SU-DHL-6 (cell line): ENCODE measurements at regions not wholly inside any gene's neighbourhood (a gene's known extent, or its start where the extent isn't known, plus 50 kb on each side); places are given as distances from the start of the nearest gene placed in this dataset.
"Not testable (repeated sequence)": the region's sequence is repeated elsewhere in the genome, so short reads cannot be mapped to it uniquely, and the experiment has no call there.

Experiments
- H2AFZ ChIP-seq: fragments of 200-600 bp; sonication (generic); 2 replicates; pipeline ENCODE4 v1.6.1; 2014; ENCODE audit warnings: low read depth, mild to moderate bottlenecking, moderate library complexity, mixed read lengths, antibody characterized with exemption, low read length; ENCODE audit not compliant: severe bottlenecking
- H3F3A ChIP-seq: fragments of 200-600 bp; shearing (Covaris generic); 2 replicates; pipeline ENCODE4 v1.6.0; 2016; ENCODE audit warnings: antibody characterized with exemption, mild to moderate bottlenecking; ENCODE audit not compliant: insufficient read depth
- H3K27ac ChIP-seq: fragments of 200-600 bp; sonication (generic); 2 replicates; pipeline ENCODE4 v1.5.1; 2016; ENCODE audit warnings: low read depth, mild to moderate bottlenecking, low read length, moderate library complexity, mixed read lengths
- H3K27me3 ChIP-seq: fragments of 200-600 bp; sonication (generic), shearing (Covaris generic); 2 replicates; pipeline ENCODE4 v1.6.0; 2014; ENCODE audit warnings: mild to moderate bottlenecking, low read length
- H3K36me3 ChIP-seq: fragments of 200-600 bp; sonication (generic); 2 replicates; pipeline ENCODE4 v1.6.1; 2014; ENCODE audit warnings: mild to moderate bottlenecking, low read length, mixed read lengths
- H3K4me2 ChIP-seq: fragments of 300-600, 200-600 bp; shearing (Covaris generic), sonication (generic); 2 replicates; pipeline ENCODE4 v1.6.0; 2014; ENCODE audit warnings: low read length, low read depth, mild to moderate bottlenecking; ENCODE audit not compliant: poor library complexity, severe bottlenecking
- H3K4me3 ChIP-seq: fragments of 200-600 bp; sonication (generic); 2 replicates; pipeline ENCODE4 v1.5.1; 2014; ENCODE audit warnings: antibody characterized with exemption, low read length, mild to moderate bottlenecking, mixed read lengths; ENCODE audit not compliant: insufficient read depth, poor library complexity, severe bottlenecking
- H3K79me2 ChIP-seq: fragments of 200-600 bp; sonication (generic); 2 replicates; pipeline ENCODE4 v1.6.1; 2014; ENCODE audit warnings: mild to moderate bottlenecking, low read length, moderate library complexity; ENCODE audit not compliant: insufficient read depth
- H3K9ac ChIP-seq: fragments of 200-600 bp; sonication (generic); 2 replicates; pipeline ENCODE4 v1.7.0; 2014; ENCODE audit warnings: mild to moderate bottlenecking, low read length
- H3K9me2 ChIP-seq: fragments of 200-600 bp; sonication (generic); replicated peaks from 2 replicates; pipeline ENCODE4 v1.6.1; 2014; ENCODE audit warnings: low read length; ENCODE audit not compliant: insufficient read depth
- H3K9me3 ChIP-seq: fragments of 200-600 bp; sonication (generic); 2 replicates; pipeline ENCODE4 v1.6.1; 2014; ENCODE audit warnings: low read length, mixed read lengths; ENCODE audit not compliant: insufficient read depth
- H4K20me1 ChIP-seq: fragments of 200-600 bp; sonication (generic); 2 replicates; pipeline ENCODE4 v1.6.1; 2014; ENCODE audit warnings: low read depth, mild to moderate bottlenecking, antibody characterized with exemption, low read length, moderate library complexity, mixed read lengths
- EZH2phosphoT487 ChIP-seq: fragments of 200-600 bp; sonication (generic), shearing (Covaris generic); conservative IDR thresholded peaks from 2 replicates; pipeline ENCODE4 v1.6.1; 2018; ENCODE audit warnings: mild to moderate bottlenecking, antibody characterized with exemption, low read length, moderate library complexity, mixed read lengths
- TF ChIP-seq, protein P1 (sequence below): fragments of 200-600 bp; sonication (generic); IDR thresholded peaks from one replicate; pipeline ENCODE4 v1.5.1; 2017; ENCODE audit warnings: antibody characterized with exemption, mild to moderate bottlenecking, low read length, moderate library complexity; ENCODE audit not compliant: insufficient read depth, poor library complexity, severe bottlenecking

- H4K20me1 ChIP-seq, result no peaks in the 10 kb centered on the region
- no peaks in the 10 kb centered on the region for H3K9me3 ChIP-seq
- H3K36me3 ChIP-seq, result no peaks in the 10 kb centered on the region
- H3K27me3 ChIP-seq, result no peaks in the 10 kb centered on the region
- no peaks in the 10 kb centered on the region for H3F3A ChIP-seq
- H2AFZ ChIP-seq, result no peak overlapping the region
- TF ChIP-seq EZH2phosphoT487, result no peak
- TF ChIP-seq, protein P1, sequence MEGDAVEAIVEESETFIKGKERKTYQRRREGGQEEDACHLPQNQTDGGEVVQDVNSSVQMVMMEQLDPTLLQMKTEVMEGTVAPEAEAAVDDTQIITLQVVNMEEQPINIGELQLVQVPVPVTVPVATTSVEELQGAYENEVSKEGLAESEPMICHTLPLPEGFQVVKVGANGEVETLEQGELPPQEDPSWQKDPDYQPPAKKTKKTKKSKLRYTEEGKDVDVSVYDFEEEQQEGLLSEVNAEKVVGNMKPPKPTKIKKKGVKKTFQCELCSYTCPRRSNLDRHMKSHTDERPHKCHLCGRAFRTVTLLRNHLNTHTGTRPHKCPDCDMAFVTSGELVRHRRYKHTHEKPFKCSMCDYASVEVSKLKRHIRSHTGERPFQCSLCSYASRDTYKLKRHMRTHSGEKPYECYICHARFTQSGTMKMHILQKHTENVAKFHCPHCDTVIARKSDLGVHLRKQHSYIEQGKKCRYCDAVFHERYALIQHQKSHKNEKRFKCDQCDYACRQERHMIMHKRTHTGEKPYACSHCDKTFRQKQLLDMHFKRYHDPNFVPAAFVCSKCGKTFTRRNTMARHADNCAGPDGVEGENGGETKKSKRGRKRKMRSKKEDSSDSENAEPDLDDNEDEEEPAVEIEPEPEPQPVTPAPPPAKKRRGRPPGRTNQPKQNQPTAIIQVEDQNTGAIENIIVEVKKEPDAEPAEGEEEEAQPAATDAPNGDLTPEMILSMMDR, result no peak
- no peak overlapping the region for H3K27ac ChIP-seq
- no peaks in the 10 kb centered on the region for H3K79me2 ChIP-seq
- no peak overlapping the region for H3K4me3 ChIP-seq
- no peaks in the 10 kb centered on the region for H3K9me2 ChIP-seq
- H3K4me2 ChIP-seq, result no peak overlapping the region
- H3K9ac ChIP-seq, result no peak overlapping the region
Observed at GRCh38 chr6:114939630-114940029, 596.8 kb upstream of the HS3ST5 start.

DNA sequence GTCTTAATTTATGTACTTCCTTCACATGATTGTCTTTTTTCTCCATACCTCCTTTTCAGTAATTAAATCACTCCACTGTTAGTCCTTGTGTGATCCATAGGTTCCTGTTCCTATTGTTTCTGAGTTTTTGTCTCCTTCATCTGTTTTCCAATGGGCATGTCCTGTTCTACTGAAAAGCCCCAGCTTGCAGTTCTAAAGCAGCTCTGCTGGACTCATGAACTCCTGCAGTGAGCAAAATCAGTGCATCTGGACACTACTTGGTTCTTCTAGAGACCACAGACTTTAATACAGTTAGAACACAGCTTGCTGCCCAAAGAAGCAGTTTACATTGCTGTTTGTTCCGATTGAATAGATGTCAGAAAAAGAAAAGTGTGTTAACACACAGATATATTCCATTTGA is 593.3 kb upstream of the HS3ST5 start:
- H3K9ac ChIP-seq, result no peak overlapping the region
- TF ChIP-seq, protein P1, result no peak
- TF ChIP-seq EZH2phosphoT487, result no peak
- H2AFZ ChIP-seq, result no peak overlapping the region
- no peaks in the 10 kb centered on the region for H3K27me3 ChIP-seq
- no peak overlapping the region for H3K4me2 ChIP-seq
- H3F3A ChIP-seq, result no peaks in the 10 kb centered on the region
- H4K20me1 ChIP-seq, result no peaks in the 10 kb centered on the region
- H3K36me3 ChIP-seq, result no peaks in the 10 kb centered on the region
- H3K9me2 ChIP-seq, result no peaks in the 10 kb centered on the region
- no peaks in the 10 kb centered on the region for H3K9me3 ChIP-seq
- no peak overlapping the region for H3K4me3 ChIP-seq
- no peaks in the 10 kb centered on the region for H3K79me2 ChIP-seq
- H3K27ac ChIP-seq, result no peak overlapping the region

DNA sequence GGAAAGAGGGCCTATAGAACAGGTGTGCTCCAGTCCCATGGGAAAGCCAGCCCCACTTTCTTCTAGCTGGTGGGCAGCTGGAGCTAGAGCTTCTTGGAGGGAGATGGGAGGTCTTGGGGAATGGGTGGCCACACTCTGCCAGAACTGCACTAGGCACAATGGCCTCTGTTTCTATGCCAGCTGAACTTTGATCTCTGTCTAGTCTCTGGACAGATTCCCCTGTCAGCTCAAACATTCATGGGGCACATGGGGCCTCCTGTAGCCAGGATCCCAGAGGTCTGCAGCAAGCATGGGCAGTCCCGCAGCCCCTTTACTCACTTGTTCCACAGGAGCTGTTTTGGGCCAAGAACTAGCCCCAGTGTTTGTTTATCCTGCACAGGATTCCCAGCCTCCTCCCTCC is 591.3 kb upstream of the HS3ST5 start:
- H3K79me2 ChIP-seq, result no peaks in the 10 kb centered on the region
- H3K9ac ChIP-seq, result no peak overlapping the region
- no peak overlapping the region for H3K4me3 ChIP-seq
- H3K27me3 ChIP-seq, result no peaks in the 10 kb centered on the region
- H3F3A ChIP-seq, result no peaks in the 10 kb centered on the region
- H3K36me3 ChIP-seq, result no peaks in the 10 kb centered on the region
- H2AFZ ChIP-seq, result no peak overlapping the region
- no peaks in the 10 kb centered on the region for H3K9me3 ChIP-seq
- no peak overlapping the region for H3K4me2 ChIP-seq
- no peaks in the 10 kb centered on the region for H4K20me1 ChIP-seq
- no peak overlapping the region for H3K27ac ChIP-seq
- no peaks in the 10 kb centered on the region for H3K9me2 ChIP-seq
- TF ChIP-seq, protein P1, result no peak
- no peak for TF ChIP-seq EZH2phosphoT487

- not testable (repeated sequence) for H3K4me3 ChIP-seq, H3K27ac ChIP-seq, H2AFZ ChIP-seq, H4K20me1 ChIP-seq, H3K9me3 ChIP-seq, H3F3A ChIP-seq, H3K9ac ChIP-seq, H3K79me2 ChIP-seq, H3K36me3 ChIP-seq, H3K4me2 ChIP-seq, H3K9me2 ChIP-seq, H3K27me3 ChIP-seq
Observed at GRCh38 chr6:114928731-114929130, 585.9 kb upstream of the HS3ST5 start.
